ENCODE measurements at regions not wholly inside any gene's neighbourhood (a gene's known extent, or its start where the extent isn't known, plus 50 kb on each side); places are given as distances from the start of the nearest gene placed in this dataset.

GRCh38 chr3:1468145-1468544 is 375.3 kb downstream of the CNTN6 start (continued):
- TF ChIP-seq TSHZ2 (CRISPR knock-in tag; IDR thresholded peaks at IDR 0.05): no peak
- no peak for TF ChIP-seq ZNF70 (CRISPR knock-in tag; IDR thresholded peaks at IDR 0.05)
- no peak for TF ChIP-seq PPARA (CRISPR knock-in tag; IDR thresholded peaks at IDR 0.05; ENCODE audit: borderline replicate concordance)

- no peak for ATAC-seq
- no peak for TF ChIP-seq ZNF565 (CRISPR knock-in tag; conservative IDR thresholded peaks at IDR 0.05; ENCODE audit: low read depth)
- TF ChIP-seq ESRRG (CRISPR knock-in tag; IDR thresholded peaks at IDR 0.05): no peak
- TF ChIP-seq ZNF70 (CRISPR knock-in tag; IDR thresholded peaks at IDR 0.05): no peak
- no peak for TF ChIP-seq CSRNP3 (CRISPR knock-in tag; IDR thresholded peaks at IDR 0.05)
- TF ChIP-seq ZNF8 (CRISPR knock-in tag; IDR thresholded peaks at IDR 0.05): no peak
- no peak for TF ChIP-seq RARB (CRISPR knock-in tag; IDR thresholded peaks at IDR 0.05)
Measured at GRCh38 chr3:1469248-1469647, 376.4 kb downstream of the CNTN6 start.

GRCh38 chr3:1469687-1470086 is 376.9 kb downstream of the CNTN6 start:
- no peak for ATAC-seq
- no peak for TF ChIP-seq TSHZ2 (CRISPR knock-in tag; IDR thresholded peaks at IDR 0.05)
- TF ChIP-seq ZC3H10 (CRISPR knock-in tag; IDR thresholded peaks at IDR 0.05): no peak
- no peak for TF ChIP-seq ZFP30 (CRISPR knock-in tag; IDR thresholded peaks at IDR 0.05)
- TF ChIP-seq ARNTL (CRISPR knock-in tag; IDR thresholded peaks at IDR 0.05; ENCODE audit: borderline replicate concordance, low read depth): no peak
- TF ChIP-seq ZNF8 (CRISPR knock-in tag; IDR thresholded peaks at IDR 0.05): no peak
- no peak for TF ChIP-seq ZFP3 (CRISPR knock-in tag; IDR thresholded peaks at IDR 0.05)
- TF ChIP-seq PATZ1 (CRISPR knock-in tag; IDR thresholded peaks at IDR 0.05; ENCODE audit: borderline replicate concordance): no peak
- no peak for TF ChIP-seq ZNF70 (CRISPR knock-in tag; IDR thresholded peaks at IDR 0.05)
- no peak for TF ChIP-seq OSR1 (CRISPR knock-in tag; IDR thresholded peaks at IDR 0.05)
- TF ChIP-seq ZNF565 (CRISPR knock-in tag; conservative IDR thresholded peaks at IDR 0.05; ENCODE audit: low read depth): no peak
- TF ChIP-seq BACH2 (CRISPR knock-in tag; IDR thresholded peaks at IDR 0.05; ENCODE audit: borderline replicate concordance): no peak
- no peak for TF ChIP-seq ESRRG (CRISPR knock-in tag; IDR thresholded peaks at IDR 0.05)
- TF ChIP-seq SNAI2 (CRISPR knock-in tag; IDR thresholded peaks at IDR 0.05): no peak
- TF ChIP-seq TOX (CRISPR knock-in tag; IDR thresholded peaks at IDR 0.05; ENCODE audit: borderline replicate concordance): no peak
- TF ChIP-seq POU6F1 (CRISPR knock-in tag; IDR thresholded peaks at IDR 0.05; ENCODE audit: borderline replicate concordance, low read depth): no peak
- TF ChIP-seq CSDC2 (CRISPR knock-in tag; IDR thresholded peaks at IDR 0.05): no peak

Measured in SK-N-SH treated with all-trans-retinoic acid at 6 μM for 48 hours (cell line).